ENCODE measurements at regions not wholly inside any gene's neighbourhood (a gene's known extent, or its start where the extent isn't known, plus 50 kb on each side); places are given as distances from the start of the nearest gene placed in this dataset.

GRCh38 chr11:97888641-97889040 lies 1132.1 kb upstream of the CNTN5 start:
- Histone ChIP-seq H3K4me3 (no peak overlapping the region), H3K4me1 (no peaks in the 10 kb centered on the region), H3K36me3 (no peaks in the 10 kb centered on the region), H4K20me1 (ENCODE audit: low read depth) (no peaks in the 10 kb centered on the region), H3K27ac (no peak overlapping the region), H3K9me3 (ENCODE audit: low read depth) (no peaks in the 10 kb centered on the region), H3K27me3 (no peaks in the 10 kb centered on the region), H3K9ac (no peak overlapping the region), H3K4me2 (no peak overlapping the region), H2AFZ (replicated peaks) (no peak overlapping the region), H3K79me2 (ENCODE audit: low read depth) (no peaks in the 10 kb centered on the region), H3F3A (ENCODE audit: low read depth) (no peaks in the 10 kb centered on the region)
- Mint-ChIP-seq H3K4me1 (no peaks in the 10 kb centered on the region), H3K4me3 (no peak overlapping the region), H3K36me3 (no peaks in the 10 kb centered on the region), H3K9me3 (no peaks in the 10 kb centered on the region), H3K27ac (no peak overlapping the region), H3K27me3 (ENCODE audit: insufficient read depth, low read depth) (no peaks in the 10 kb centered on the region)
- DNase-seq (ENCODE audit: low spot score): no peak
- TF ChIP-seq EZH2phosphoT487 (IDR thresholded peaks at IDR 0.05) (no peak), EZH2 (IDR thresholded peaks at IDR 0.05) (no peak), CTCF (IDR thresholded peaks at IDR 0.05) (no peak)

GRCh38 chr11:97890466-97890865 lies 1130.3 kb upstream of the CNTN5 start:
- Histone ChIP-seq H3K79me2 (ENCODE audit: low read depth) (no peaks in the 10 kb centered on the region), H3K36me3 (no peaks in the 10 kb centered on the region), H4K20me1 (ENCODE audit: low read depth) (no peaks in the 10 kb centered on the region), H2AFZ (replicated peaks) (no peak overlapping the region), H3K4me2 (no peak overlapping the region), H3K9ac (no peak overlapping the region), H3K9me3 (ENCODE audit: low read depth) (no peaks in the 10 kb centered on the region), H3K4me1 (no peaks in the 10 kb centered on the region), H3K27ac (no peak overlapping the region), H3F3A (ENCODE audit: low read depth) (no peaks in the 10 kb centered on the region), H3K27me3 (no peaks in the 10 kb centered on the region), H3K4me3 (no peak overlapping the region)
- Mint-ChIP-seq H3K4me1 (no peaks in the 10 kb centered on the region), H3K9me3 (no peaks in the 10 kb centered on the region), H3K36me3 (no peaks in the 10 kb centered on the region), H3K27ac (no peak overlapping the region), H3K27me3 (ENCODE audit: insufficient read depth, low read depth) (no peaks in the 10 kb centered on the region), H3K4me3 (no peak overlapping the region)
- no peak for DNase-seq (ENCODE audit: low spot score)
- no peak for TF ChIP-seq CTCF (IDR thresholded peaks at IDR 0.05)
- TF ChIP-seq EZH2 (IDR thresholded peaks at IDR 0.05): no peak
- TF ChIP-seq EZH2phosphoT487 (IDR thresholded peaks at IDR 0.05): no peak

GRCh38 chr11:97893612-97894011 lies 1127.1 kb upstream of the CNTN5 start:
- H3K27me3 Mint-ChIP-seq (ENCODE audit: insufficient read depth, low read depth): no peaks in the 10 kb centered on the region
- H3K9ac ChIP-seq: no peak overlapping the region
- no peaks in the 10 kb centered on the region for H4K20me1 ChIP-seq (ENCODE audit: low read depth)
- H3K79me2 ChIP-seq (ENCODE audit: low read depth): no peaks in the 10 kb centered on the region
- no peak overlapping the region for H3K27ac ChIP-seq
- no peaks in the 10 kb centered on the region for H3K9me3 Mint-ChIP-seq
- no peak overlapping the region for H3K4me3 Mint-ChIP-seq
- no peak overlapping the region for H3K4me2 ChIP-seq
- TF ChIP-seq EZH2phosphoT487 (IDR thresholded peaks at IDR 0.05) (no peak), CTCF (IDR thresholded peaks at IDR 0.05) (no peak), EZH2 (IDR thresholded peaks at IDR 0.05) (no peak)
- H3K4me3 ChIP-seq: no peak overlapping the region
- no peak overlapping the region for H2AFZ ChIP-seq (replicated peaks)
- H3K36me3 ChIP-seq: no peaks in the 10 kb centered on the region
- no peak overlapping the region for H3K27ac Mint-ChIP-seq
- no peak for DNase-seq (ENCODE audit: low spot score)
- no peaks in the 10 kb centered on the region for H3K4me1 ChIP-seq
- H3K4me1 Mint-ChIP-seq: no peaks in the 10 kb centered on the region
- H3F3A ChIP-seq (ENCODE audit: low read depth): no peaks in the 10 kb centered on the region
- H3K9me3 ChIP-seq (ENCODE audit: low read depth): no peaks in the 10 kb centered on the region
- no peaks in the 10 kb centered on the region for H3K27me3 ChIP-seq
- H3K36me3 Mint-ChIP-seq: no peaks in the 10 kb centered on the region

- no peaks in the 10 kb centered on the region for H3K4me1 ChIP-seq
- no peak for DNase-seq (ENCODE audit: low spot score)
- no peak overlapping the region for H3K27ac Mint-ChIP-seq
- no peak overlapping the region for H3K27ac ChIP-seq
- TF ChIP-seq CTCF (IDR thresholded peaks at IDR 0.05): no peak
- no peak for TF ChIP-seq EZH2 (IDR thresholded peaks at IDR 0.05)
- no peak for TF ChIP-seq EZH2phosphoT487 (IDR thresholded peaks at IDR 0.05)
- H3F3A ChIP-seq (ENCODE audit: low read depth): no peaks in the 10 kb centered on the region
- no peaks in the 10 kb centered on the region for H3K79me2 ChIP-seq (ENCODE audit: low read depth)
- H3K27me3 Mint-ChIP-seq (ENCODE audit: insufficient read depth, low read depth): no peaks in the 10 kb centered on the region
- H3K9ac ChIP-seq: no peak overlapping the region
- H3K4me3 Mint-ChIP-seq: no peak overlapping the region
- H3K36me3 ChIP-seq: no peaks in the 10 kb centered on the region
- no peak overlapping the region for H3K4me3 ChIP-seq
- no peak overlapping the region for H2AFZ ChIP-seq (replicated peaks)
- H3K27me3 ChIP-seq: no peaks in the 10 kb centered on the region
- no peak overlapping the region for H3K4me2 ChIP-seq
- H4K20me1 ChIP-seq (ENCODE audit: low read depth): no peaks in the 10 kb centered on the region
- no peaks in the 10 kb centered on the region for H3K4me1 Mint-ChIP-seq
- no peaks in the 10 kb centered on the region for H3K36me3 Mint-ChIP-seq
- H3K9me3 Mint-ChIP-seq: no peaks in the 10 kb centered on the region
- H3K9me3 ChIP-seq (ENCODE audit: low read depth): no peaks in the 10 kb centered on the region
These were observed 1125.8 kb upstream of the CNTN5 start for GRCh38 chr11:97894978-97895377.
